Activated naive CD4-positive, alpha-beta T cell treated with anti-CD3 and anti-CD28 coated beads, Interleukin-2, amount 10 ng/mL, durations not matched to agents 7 days and 5 days (primary cell): ENCODE measurements at regions not wholly inside any gene's neighbourhood (a gene's known extent, or its start where the extent isn't known, plus 50 kb on each side); places are given as distances from the start of the nearest gene placed in this dataset.

ENCODE experiments used
- CTCF ChIA-PET: fragments of 350-600 bp; sonication (Branson Sonifier 250); formaldehyde crosslinking; loops from one replicate; lab custom pipeline; 2021; ENCODE audit warnings: antibody characterized with exemption; lab: Charles Lee
- DNase-seq: peaks from one replicate; pipeline ENCODE4 v3.0.0-alpha.2; 2020
- H3K27ac Mint-ChIP-seq: one replicate; pipeline ENCODE4 v1.8.0; 2021; ENCODE audit warnings: mild to moderate bottlenecking, moderate library complexity, mixed read lengths
- H3K27me3 Mint-ChIP-seq: one replicate; pipeline ENCODE4 v1.8.0; 2021; ENCODE audit warnings: mild to moderate bottlenecking, mixed read lengths
- H3K36me3 Mint-ChIP-seq: one replicate; pipeline ENCODE4 v1.8.0; 2021; ENCODE audit warnings: mixed read lengths
- H3K4me1 Mint-ChIP-seq: one replicate; pipeline ENCODE4 v1.8.0; 2021; ENCODE audit warnings: mixed read lengths
- H3K4me3 Mint-ChIP-seq: one replicate; pipeline ENCODE4 v1.8.0; 2021; ENCODE audit warnings: mild to moderate bottlenecking, moderate library complexity, mixed read lengths
- H3K9me3 Mint-ChIP-seq: one replicate; pipeline ENCODE4 v1.8.0; 2021; ENCODE audit warnings: mixed read lengths

- H3K4me1 Mint-ChIP-seq = no peaks in the 10 kb centered on the region
- H3K27me3 Mint-ChIP-seq = no peaks in the 10 kb centered on the region
- H3K36me3 Mint-ChIP-seq = no peaks in the 10 kb centered on the region
- DNase-seq = no peak
- H3K4me3 Mint-ChIP-seq = no peak overlapping the region
- CTCF ChIA-PET = no interaction called here
- H3K27ac Mint-ChIP-seq = no peak overlapping the region
- H3K9me3 Mint-ChIP-seq = no peaks in the 10 kb centered on the region
These were observed 115.1 kb upstream of the PITX2 start for GRCh38 chr4:110737931-110738330.

- no peak for DNase-seq
- H3K27me3 Mint-ChIP-seq = no peaks in the 10 kb centered on the region
- no peaks in the 10 kb centered on the region for H3K4me1 Mint-ChIP-seq
- no peak overlapping the region for H3K4me3 Mint-ChIP-seq
- CTCF ChIA-PET = no interaction called here
- H3K36me3 Mint-ChIP-seq = no peaks in the 10 kb centered on the region
- no peak overlapping the region for H3K27ac Mint-ChIP-seq
- H3K9me3 Mint-ChIP-seq = no peaks in the 10 kb centered on the region
These were observed 119.3 kb upstream of the PITX2 start for GRCh38 chr4:110742143-110742542.

DNA sequence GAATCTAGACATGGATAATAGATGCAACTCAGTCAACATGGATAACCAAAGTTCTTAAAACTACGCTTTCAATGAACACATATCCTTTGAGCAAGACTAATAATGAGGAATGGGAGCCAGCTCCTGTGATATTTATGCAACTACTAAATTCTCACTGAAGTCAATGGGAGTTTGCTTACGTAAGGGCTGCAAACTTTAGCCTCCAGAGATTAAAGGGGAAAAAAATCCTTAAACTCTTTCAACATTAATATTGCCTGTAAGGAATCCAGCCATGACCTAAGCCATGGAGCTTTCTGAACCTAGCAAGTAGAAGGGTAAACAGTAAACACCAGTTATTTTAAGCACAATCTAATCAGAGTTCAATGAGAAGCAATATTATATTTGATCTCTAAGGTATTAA lies 125.2 kb upstream of the PITX2 start:
- no peak overlapping the region for H3K27ac Mint-ChIP-seq
- H3K36me3 Mint-ChIP-seq = no peaks in the 10 kb centered on the region
- no peaks in the 10 kb centered on the region for H3K4me1 Mint-ChIP-seq
- no peaks in the 10 kb centered on the region for H3K27me3 Mint-ChIP-seq
- H3K9me3 Mint-ChIP-seq = no peaks in the 10 kb centered on the region
- no peak overlapping the region for H3K4me3 Mint-ChIP-seq
- CTCF ChIA-PET = no interaction called here
- DNase-seq = no peak

DNA sequence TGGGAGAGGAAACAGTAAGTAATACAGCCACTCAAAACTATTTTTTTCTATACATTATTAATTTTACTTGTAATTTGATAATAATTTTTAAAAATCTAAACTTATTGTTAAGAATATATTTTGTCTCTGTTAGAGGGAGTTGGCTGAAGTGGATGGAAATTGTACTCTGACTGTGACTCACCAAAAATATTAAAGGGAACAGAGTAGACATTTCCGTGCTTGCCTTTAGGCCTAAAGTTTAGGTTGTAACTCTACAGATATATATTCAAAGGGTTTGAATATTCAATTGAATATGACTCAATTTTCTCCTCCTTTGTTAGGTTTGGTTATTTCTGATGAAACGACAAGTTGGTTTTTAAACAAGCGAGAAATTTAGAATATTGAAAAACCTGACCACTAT lies 128.3 kb upstream of the PITX2 start:
- H3K9me3 Mint-ChIP-seq = no peaks in the 10 kb centered on the region
- no peak overlapping the region for H3K27ac Mint-ChIP-seq
- H3K4me3 Mint-ChIP-seq = no peak overlapping the region
- no peaks in the 10 kb centered on the region for H3K36me3 Mint-ChIP-seq
- CTCF ChIA-PET = no interaction called here
- no peak for DNase-seq
- no peaks in the 10 kb centered on the region for H3K4me1 Mint-ChIP-seq
- H3K27me3 Mint-ChIP-seq = no peaks in the 10 kb centered on the region

DNA sequence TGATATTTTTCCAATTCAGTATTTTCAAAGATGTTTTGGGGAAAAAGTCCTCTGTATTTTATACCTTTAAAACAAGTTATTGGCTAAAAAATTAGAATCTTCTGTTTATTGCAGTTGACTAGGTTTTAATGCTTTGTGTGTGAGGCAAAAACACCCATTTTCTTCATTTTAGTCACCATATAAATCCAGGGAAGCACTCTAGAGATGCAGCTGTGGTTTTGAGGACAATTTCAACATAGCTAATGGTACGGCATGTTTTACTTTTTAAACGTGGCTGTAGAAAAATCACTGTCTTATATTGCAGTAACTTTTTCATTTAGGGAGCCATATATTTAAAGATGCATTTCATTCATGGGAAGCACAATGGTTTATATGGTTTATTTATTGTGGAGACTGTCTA lies 129.1 kb upstream of the PITX2 start:
- Mint-ChIP-seq H3K4me1 (no peaks in the 10 kb centered on the region), H3K4me3 (no peak overlapping the region), H3K27me3 (no peaks in the 10 kb centered on the region), H3K9me3 (no peaks in the 10 kb centered on the region), H3K36me3 (no peaks in the 10 kb centered on the region), H3K27ac (no peak overlapping the region)
- CTCF ChIA-PET = no interaction called here
- no peak for DNase-seq

DNA sequence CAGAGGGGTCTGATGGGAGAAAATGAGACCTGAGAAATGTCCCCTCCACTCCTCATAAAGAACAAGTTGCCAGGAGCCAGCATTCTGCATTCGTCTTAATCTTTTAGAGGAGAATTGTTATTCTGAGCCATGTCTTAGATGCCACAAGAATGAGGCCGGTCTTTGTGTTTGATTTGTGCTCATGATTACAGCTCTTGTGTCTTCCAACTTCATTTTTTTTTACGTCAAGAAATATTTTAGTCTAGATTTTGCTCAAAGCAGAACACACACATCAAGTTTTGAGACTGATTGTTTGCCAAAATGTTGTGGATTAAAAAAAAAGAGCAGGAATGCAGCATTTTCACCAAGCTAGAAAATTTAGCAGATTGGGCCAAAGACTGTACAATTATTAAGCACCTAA lies 130.6 kb upstream of the PITX2 start:
- Mint-ChIP-seq H3K27ac (no peak overlapping the region), H3K36me3 (no peaks in the 10 kb centered on the region), H3K4me1 (no peaks in the 10 kb centered on the region), H3K27me3 (no peaks in the 10 kb centered on the region), H3K9me3 (no peaks in the 10 kb centered on the region), H3K4me3 (no peak overlapping the region)
- no peak for DNase-seq
- CTCF ChIA-PET = no interaction called here

DNA sequence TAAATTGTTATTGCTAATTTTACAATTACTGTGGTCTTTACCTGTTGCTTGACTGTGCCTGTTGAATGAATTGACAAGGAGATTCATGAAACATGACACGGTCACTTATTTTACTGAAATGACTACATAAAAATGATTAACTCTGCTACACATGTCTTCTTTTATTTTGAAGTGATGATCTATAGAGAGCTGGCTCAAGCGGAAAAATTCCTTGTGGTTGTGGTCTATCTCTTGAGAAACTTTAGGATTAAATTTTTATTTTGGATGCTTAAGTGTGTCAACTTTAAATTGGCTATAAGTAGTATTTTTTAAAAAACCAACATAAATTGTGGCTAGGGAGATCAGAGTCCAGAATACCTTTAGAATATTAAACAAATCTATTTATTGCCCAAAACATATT lies 131.8 kb upstream of the PITX2 start:
- CTCF ChIA-PET = no interaction called here
- no peaks in the 10 kb centered on the region for H3K36me3 Mint-ChIP-seq

DNA sequence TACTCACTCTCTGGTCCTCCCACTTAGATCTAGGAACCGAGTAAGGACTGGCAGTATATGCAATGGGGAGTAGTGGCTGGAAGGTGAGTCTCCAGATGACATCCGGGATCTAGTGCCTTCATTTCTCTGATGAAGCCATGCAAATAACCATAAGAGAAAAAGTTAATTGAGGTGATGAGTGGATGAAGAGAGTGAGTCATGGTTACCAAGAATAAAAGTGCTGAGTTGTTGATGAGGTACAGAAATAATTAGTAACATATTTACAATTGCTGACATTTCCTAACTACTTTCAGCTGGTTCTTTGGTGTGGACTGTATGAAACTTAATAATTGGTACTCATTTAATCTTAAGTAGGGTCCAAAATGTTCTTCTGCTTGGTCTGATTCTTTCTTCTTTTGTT lies 146.7 kb upstream of the PITX2 start:
- CTCF ChIA-PET = no interaction called here
- no peaks in the 10 kb centered on the region for H3K27me3 Mint-ChIP-seq
- no peaks in the 10 kb centered on the region for H3K36me3 Mint-ChIP-seq
- H3K4me3 Mint-ChIP-seq = no peak overlapping the region
- DNase-seq = no peak
- no peaks in the 10 kb centered on the region for H3K4me1 Mint-ChIP-seq
- H3K9me3 Mint-ChIP-seq = no peaks in the 10 kb centered on the region
- H3K27ac Mint-ChIP-seq = no peak overlapping the region

More for the DNA sequence above, 131.8 kb upstream of the PITX2 start:
- Mint-ChIP-seq H3K27ac (no peak overlapping the region), H3K4me1 (no peaks in the 10 kb centered on the region), H3K9me3 (no peaks in the 10 kb centered on the region), H3K27me3 (no peaks in the 10 kb centered on the region), H3K4me3 (no peak overlapping the region)
- no peak for DNase-seq

- H3K36me3 Mint-ChIP-seq = no peaks in the 10 kb centered on the region
- no peak overlapping the region for H3K27ac Mint-ChIP-seq
- no peaks in the 10 kb centered on the region for H3K9me3 Mint-ChIP-seq
- H3K4me1 Mint-ChIP-seq = no peaks in the 10 kb centered on the region
- H3K27me3 Mint-ChIP-seq = no peaks in the 10 kb centered on the region
- H3K4me3 Mint-ChIP-seq = no peak overlapping the region
- DNase-seq = no peak
- CTCF ChIA-PET = no interaction called here
These were observed 147.5 kb upstream of the PITX2 start for GRCh38 chr4:110770353-110770752.

- no peaks in the 10 kb centered on the region for H3K36me3 Mint-ChIP-seq
- CTCF ChIA-PET = no interaction called here
- H3K27me3 Mint-ChIP-seq = no peaks in the 10 kb centered on the region
- H3K4me3 Mint-ChIP-seq = no peak overlapping the region
- no peaks in the 10 kb centered on the region for H3K4me1 Mint-ChIP-seq
- no peak for DNase-seq
- H3K9me3 Mint-ChIP-seq = no peaks in the 10 kb centered on the region
- no peak overlapping the region for H3K27ac Mint-ChIP-seq
These were observed 155.6 kb upstream of the PITX2 start for GRCh38 chr4:110778521-110778920.

DNA sequence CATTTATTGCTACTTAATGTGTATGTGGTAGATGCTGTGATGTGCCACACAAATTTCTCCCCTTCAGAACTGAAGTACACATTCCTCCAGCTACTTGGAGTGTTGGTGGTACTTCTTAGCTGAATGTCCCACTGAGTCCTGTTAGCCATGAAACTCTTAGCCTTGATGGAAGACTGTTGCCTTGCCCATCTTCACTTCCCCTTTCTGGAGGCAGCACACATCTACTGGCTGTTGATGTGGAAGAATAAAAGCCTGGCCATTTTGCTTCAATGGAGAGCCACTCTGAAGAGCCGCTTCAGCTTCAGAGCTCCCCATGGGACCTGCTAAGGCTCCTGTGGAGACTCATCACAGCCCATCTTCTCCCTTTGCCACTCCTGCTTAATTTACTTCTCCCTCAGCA lies 157.7 kb upstream of the PITX2 start:
- no peak overlapping the region for H3K4me3 Mint-ChIP-seq
- no peaks in the 10 kb centered on the region for H3K27me3 Mint-ChIP-seq
- H3K9me3 Mint-ChIP-seq = no peaks in the 10 kb centered on the region
- DNase-seq = no peak
- CTCF ChIA-PET = no interaction called here
- no peaks in the 10 kb centered on the region for H3K4me1 Mint-ChIP-seq
- H3K36me3 Mint-ChIP-seq = no peaks in the 10 kb centered on the region
- no peak overlapping the region for H3K27ac Mint-ChIP-seq

DNA sequence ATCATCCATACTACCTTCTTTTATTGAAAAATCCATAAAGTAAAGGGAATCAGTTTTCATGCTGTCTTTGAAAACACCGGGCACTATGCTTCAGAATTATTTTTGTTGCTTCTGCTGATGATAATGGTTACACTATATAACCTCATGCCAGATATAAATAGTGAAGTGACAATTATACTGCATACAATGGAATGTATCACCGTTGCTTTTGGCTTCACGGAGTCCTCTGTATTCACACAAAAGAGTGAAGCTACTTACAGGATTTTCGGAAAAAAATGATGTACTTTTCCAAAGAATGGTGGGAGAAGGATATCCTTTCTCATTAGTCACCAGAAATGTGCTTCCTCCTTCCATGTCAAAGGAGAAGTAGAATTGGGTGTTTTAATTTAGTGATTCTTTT lies 159.1 kb upstream of the PITX2 start:
- Mint-ChIP-seq H3K27ac (no peak overlapping the region), H3K27me3 (no peaks in the 10 kb centered on the region), H3K4me1 (no peaks in the 10 kb centered on the region), H3K9me3 (no peaks in the 10 kb centered on the region), H3K36me3 (no peaks in the 10 kb centered on the region), H3K4me3 (no peak overlapping the region)
- CTCF ChIA-PET = no interaction called here
- no peak for DNase-seq

GRCh38 chr4:110787109-110787508 lies 164.2 kb upstream of the PITX2 start:
- no peak for DNase-seq
- H3K9me3 Mint-ChIP-seq = no peaks in the 10 kb centered on the region
- H3K27me3 Mint-ChIP-seq = no peaks in the 10 kb centered on the region
- H3K4me3 Mint-ChIP-seq = no peak overlapping the region
- H3K4me1 Mint-ChIP-seq = no peaks in the 10 kb centered on the region
- CTCF ChIA-PET = no interaction called here
- no peak overlapping the region for H3K27ac Mint-ChIP-seq
- no peaks in the 10 kb centered on the region for H3K36me3 Mint-ChIP-seq

DNA sequence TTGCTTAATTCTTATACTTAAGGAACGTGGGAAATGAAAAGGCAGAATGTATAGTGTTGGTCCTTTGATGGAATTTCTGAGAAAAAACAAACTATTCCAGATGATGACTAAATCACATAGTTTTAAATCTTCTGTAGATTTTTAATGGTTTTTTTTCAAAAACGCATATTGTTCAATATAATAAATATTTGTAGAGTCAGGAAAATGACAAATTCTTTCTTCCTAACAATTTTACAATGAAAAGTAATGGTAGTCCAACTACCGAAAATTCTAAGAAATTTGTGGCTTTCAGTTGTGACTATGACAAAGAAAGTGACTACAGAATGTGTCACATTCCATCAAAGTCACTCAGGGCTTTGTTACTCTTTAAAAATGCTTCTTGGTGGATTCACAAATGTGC lies 164.8 kb upstream of the PITX2 start:
- Mint-ChIP-seq H3K36me3 (no peaks in the 10 kb centered on the region), H3K27ac (no peak overlapping the region), H3K9me3 (no peaks in the 10 kb centered on the region), H3K27me3 (no peaks in the 10 kb centered on the region), H3K4me3 (no peak overlapping the region), H3K4me1 (no peaks in the 10 kb centered on the region)
- CTCF ChIA-PET = no interaction called here
- no peak for DNase-seq

DNA sequence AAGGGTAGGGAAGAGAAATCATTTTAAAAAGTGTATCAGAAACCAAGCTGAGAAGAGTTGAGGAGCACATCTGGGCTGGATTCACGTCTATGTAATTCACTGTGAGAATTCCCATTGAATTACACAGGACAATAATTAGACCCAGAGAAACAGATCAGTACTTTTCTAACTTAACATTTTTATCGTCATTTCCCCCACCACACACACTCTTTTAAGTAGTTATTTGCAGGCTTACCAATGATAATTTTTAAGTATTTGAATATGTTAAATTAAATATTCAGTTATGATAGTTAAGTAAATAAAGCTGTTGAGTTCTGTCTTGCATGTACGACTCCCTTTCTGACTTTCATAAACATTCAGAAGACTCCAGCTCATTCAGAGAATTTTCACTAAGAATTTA lies 165.4 kb upstream of the PITX2 start:
- DNase-seq = no peak
- CTCF ChIA-PET = no interaction called here
- H3K4me1 Mint-ChIP-seq = no peaks in the 10 kb centered on the region
- no peaks in the 10 kb centered on the region for H3K36me3 Mint-ChIP-seq
- H3K27ac Mint-ChIP-seq = no peak overlapping the region
- H3K4me3 Mint-ChIP-seq = no peak overlapping the region
- no peaks in the 10 kb centered on the region for H3K9me3 Mint-ChIP-seq
- no peaks in the 10 kb centered on the region for H3K27me3 Mint-ChIP-seq

DNA sequence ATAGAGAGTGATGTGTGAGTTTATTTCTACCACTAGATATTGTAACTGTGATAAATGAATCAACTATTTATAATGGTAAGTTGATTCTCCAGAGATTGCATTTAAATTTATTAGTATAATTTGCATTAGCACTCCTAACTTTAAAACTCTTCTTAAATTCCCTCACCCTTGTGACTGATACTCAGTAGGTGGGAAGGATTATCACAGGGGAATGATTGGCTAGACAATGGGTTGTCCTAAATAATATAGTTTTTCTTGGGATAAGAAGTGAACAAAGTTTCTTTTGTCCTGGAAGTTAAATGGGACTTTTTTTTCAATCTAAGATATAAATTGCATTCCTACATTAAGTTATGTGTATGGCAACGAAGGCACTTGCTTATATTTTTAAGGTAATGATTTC lies 169.2 kb upstream of the PITX2 start:
- Mint-ChIP-seq H3K4me1 (no peaks in the 10 kb centered on the region), H3K27me3 (no peaks in the 10 kb centered on the region), H3K27ac (no peak overlapping the region), H3K9me3 (no peaks in the 10 kb centered on the region), H3K4me3 (no peak overlapping the region), H3K36me3 (no peaks in the 10 kb centered on the region)
- DNase-seq = no peak
- CTCF ChIA-PET = no interaction called here
